Fibroblast of lung (primary cell): ENCODE measurements at regions not wholly inside any gene's neighbourhood (a gene's known extent, or its start where the extent isn't known, plus 50 kb on each side); places are given as distances from the start of the nearest gene placed in this dataset.

Experiments
- DNase-seq, 2 donors: peaks; one replicate each; pipeline versions ENCODE4 v3.0.0 to v3.0.0-alpha.2; 2010; ENCODE audit warnings: low read depth in 2 of 2
- H2AFZ ChIP-seq: 2 replicates; pipeline ENCODE4 v1.5.1; 2012; ENCODE audit warnings: low read length, control low read depth, inconsistent platforms
- H3K27ac ChIP-seq: 2 replicates; pipeline ENCODE4 v1.5.1; 2011; ENCODE audit warnings: low read length, control low read depth; ENCODE audit not compliant: insufficient read depth
- H3K27me3 ChIP-seq: 2 replicates; pipeline ENCODE4 v1.5.1; 2011; ENCODE audit warnings: mild to moderate bottlenecking, low read length; ENCODE audit not compliant: control insufficient read depth, insufficient read depth
- H3K36me3 ChIP-seq: 2 replicates; pipeline ENCODE4 v1.5.1; 2011; ENCODE audit warnings: low read length; ENCODE audit not compliant: control insufficient read depth, insufficient read depth
- H3K4me1 ChIP-seq: 2 replicates; pipeline ENCODE4 v1.5.1; 2011; ENCODE audit warnings: low read length; ENCODE audit not compliant: control insufficient read depth, insufficient read depth; ENCODE audit errors: extremely low read depth
- H3K4me2 ChIP-seq: 2 replicates; pipeline ENCODE4 v1.5.1; 2011; ENCODE audit warnings: low read length, control low read depth; ENCODE audit not compliant: insufficient read depth; ENCODE audit errors: extremely low read depth
- H3K4me3 ChIP-seq, 4 experiments: fragments of 200-600 bp in 1 of 4; sonication (generic) in 1 of 4; replicated peaks in 1 of 4; 2 replicates each; pipeline ENCODE4 v1.5.1; 2011 to 2016; ENCODE audit warnings: low read length in 4 of 4, low read depth in 3 of 4, mild to moderate bottlenecking in 3 of 4, control low read depth in 2 of 4, inconsistent platforms in 1 of 4, mixed read lengths in 1 of 4; ENCODE audit not compliant: insufficient read depth in 1 of 4; ENCODE audit errors: control extremely low read depth in 1 of 4
- H3K79me2 ChIP-seq: 2 replicates; pipeline ENCODE4 v1.5.1; 2012; ENCODE audit warnings: mild to moderate bottlenecking, low read length, inconsistent platforms; ENCODE audit not compliant: control insufficient read depth, insufficient read depth
- H3K9ac ChIP-seq: 2 replicates; pipeline ENCODE4 v1.5.1; 2011; ENCODE audit warnings: mild to moderate bottlenecking, low read length, control low read depth; ENCODE audit not compliant: insufficient read depth
- H3K9me3 ChIP-seq: 2 replicates; pipeline ENCODE4 v1.5.1; 2012; ENCODE audit warnings: low read depth, low read length; ENCODE audit not compliant: control insufficient read depth, insufficient read depth
- H4K20me1 ChIP-seq: 2 replicates; pipeline ENCODE4 v1.5.1; 2011; ENCODE audit warnings: low read length; ENCODE audit not compliant: control insufficient read depth, insufficient read depth; ENCODE audit errors: extremely low read depth
- CTCF ChIP-seq, 2 donors: IDR thresholded peaks in 1 of 2; conservative IDR thresholded peaks in 1 of 2; 1 replicate in 1 of 2; 2 replicates in 1 of 2; pipeline ENCODE4 v1.5.1; 2011 to 2012; ENCODE audit warnings: low read length in 2 of 2, control low read depth in 1 of 2, inconsistent platforms in 1 of 2, low read depth in 1 of 2, mild to moderate bottlenecking in 1 of 2
- EZH2 ChIP-seq: IDR thresholded peaks from 2 replicates; pipeline ENCODE4 v1.5.1; 2012; ENCODE audit warnings: low read length, control low read depth, mild to moderate bottlenecking; ENCODE audit errors: missing control alignments

GRCh38 chr21:24308183-24308582, 1299.1 kb downstream of the MRPL39 start:
- Histone ChIP-seq H3K4me2 (no peak overlapping the region), H3K9ac (no peak overlapping the region), H3K9me3 (no peaks in the 10 kb centered on the region), H3K4me3 (no peak overlapping the region), H3K27me3 (no peaks in the 10 kb centered on the region), H4K20me1 (no peaks in the 10 kb centered on the region), H3K79me2 (no peaks in the 10 kb centered on the region), H3K36me3 (no peaks in the 10 kb centered on the region), H3K27ac (no peak overlapping the region), H2AFZ (no peak overlapping the region), H3K4me1 (no peaks in the 10 kb centered on the region)
- no peak for DNase-seq
- TF ChIP-seq CTCF (conservative IDR thresholded peaks at IDR 0.05 in 1 of 2, IDR thresholded peaks at IDR 0.05 in 1 of 2; ENCODE audit: low read depth in 1 of 2, low read length in 2 of 2) = no peak
- TF ChIP-seq EZH2 = no peak

- H3K79me2 ChIP-seq = no peaks in the 10 kb centered on the region
- H2AFZ ChIP-seq = no peak overlapping the region
- H3K9me3 ChIP-seq = no peaks in the 10 kb centered on the region
- no peak for TF ChIP-seq EZH2
- no peak for TF ChIP-seq CTCF (conservative IDR thresholded peaks at IDR 0.05 in 1 of 2, IDR thresholded peaks at IDR 0.05 in 1 of 2; ENCODE audit: low read depth in 1 of 2, low read length in 2 of 2)
- H3K9ac ChIP-seq = no peak overlapping the region
- no peak for DNase-seq
- no peak overlapping the region for H3K4me3 ChIP-seq
- H3K27me3 ChIP-seq = no peaks in the 10 kb centered on the region
- H3K4me2 ChIP-seq = no peak overlapping the region
- H3K4me1 ChIP-seq = no peaks in the 10 kb centered on the region
- no peaks in the 10 kb centered on the region for H3K36me3 ChIP-seq
- H3K27ac ChIP-seq = no peak overlapping the region
- no peaks in the 10 kb centered on the region for H4K20me1 ChIP-seq
Observed at GRCh38 chr21:24302400-24302799, 1304.9 kb downstream of the MRPL39 start.

- DNase-seq = no peak
- no peaks in the 10 kb centered on the region for H3K4me1 ChIP-seq
- TF ChIP-seq CTCF (conservative IDR thresholded peaks at IDR 0.05 in 1 of 2, IDR thresholded peaks at IDR 0.05 in 1 of 2; ENCODE audit: low read depth in 1 of 2, low read length in 2 of 2) (no peak), EZH2 (no peak)
- no peak overlapping the region for H3K9ac ChIP-seq
- no peak overlapping the region for H3K27ac ChIP-seq
- H3K27me3 ChIP-seq = no peaks in the 10 kb centered on the region
- H3K4me3 ChIP-seq = no peak overlapping the region
- H3K9me3 ChIP-seq = no peaks in the 10 kb centered on the region
- H4K20me1 ChIP-seq = no peaks in the 10 kb centered on the region
- no peaks in the 10 kb centered on the region for H3K79me2 ChIP-seq
- H3K4me2 ChIP-seq = no peak overlapping the region
- no peaks in the 10 kb centered on the region for H3K36me3 ChIP-seq
- H2AFZ ChIP-seq = no peak overlapping the region
Observed at GRCh38 chr21:24298040-24298439, 1309.2 kb downstream of the MRPL39 start.
